SH-SY5Y (cell line): ENCODE measurements at regions not wholly inside any gene's neighbourhood (a gene's known extent, or its start where the extent isn't known, plus 50 kb on each side); places are given as distances from the start of the nearest gene placed in this dataset.

Source experiments
- GATA2 ChIP-seq: IDR thresholded peaks from 2 replicates; pipeline ENCODE4 v1.6.1; 2011; ENCODE audit warnings: mild to moderate bottlenecking, low read depth, low read length
- GATA3 ChIP-seq: IDR thresholded peaks from 2 replicates; pipeline ENCODE4 v1.6.1; 2011; ENCODE audit warnings: low read depth, mild to moderate bottlenecking, low read length, moderate library complexity

DNA sequence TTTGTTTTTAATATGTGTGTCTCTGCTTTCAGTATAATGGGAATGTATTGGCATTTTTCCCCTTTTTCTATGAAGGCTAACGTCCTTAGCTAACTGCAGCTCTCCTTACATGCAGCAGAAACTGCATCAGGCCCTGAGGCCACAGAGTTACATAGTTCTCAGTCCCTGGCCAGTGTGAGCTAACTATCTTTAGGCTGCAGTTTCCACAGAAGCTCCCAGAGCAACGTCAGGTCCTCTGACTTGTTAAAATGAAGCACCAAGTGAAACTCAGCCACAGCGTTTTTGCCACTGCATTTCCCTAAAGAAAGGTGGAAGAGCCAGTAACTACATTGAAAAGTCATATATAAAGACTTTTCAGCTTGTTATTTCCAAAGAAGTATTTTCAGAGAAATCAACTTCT, 244.7 kb downstream of the CBLN4 start:
- TF ChIP-seq GATA2 (no peak), GATA3 (no peak)

DNA sequence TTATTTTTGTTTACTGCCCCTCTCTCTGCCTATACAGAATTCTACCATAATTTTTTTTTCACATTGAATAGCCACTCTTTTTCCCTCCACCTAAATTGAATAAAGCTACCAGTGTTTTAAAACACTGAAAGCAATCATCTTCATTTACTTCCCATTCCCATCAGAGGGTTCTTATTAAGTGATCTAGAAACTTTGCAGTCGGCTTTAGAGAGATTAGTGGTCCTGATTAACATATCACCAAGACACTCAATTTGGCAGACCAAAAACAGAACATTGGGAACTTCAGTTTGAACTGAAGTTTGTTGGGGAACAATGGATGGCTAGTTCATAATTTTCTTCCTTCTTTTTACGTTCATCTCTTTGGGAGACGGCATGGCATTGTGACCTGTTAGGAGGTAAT, 249.5 kb downstream of the CBLN4 start:
- TF ChIP-seq GATA3 (no peak), GATA2 (no peak)

DNA sequence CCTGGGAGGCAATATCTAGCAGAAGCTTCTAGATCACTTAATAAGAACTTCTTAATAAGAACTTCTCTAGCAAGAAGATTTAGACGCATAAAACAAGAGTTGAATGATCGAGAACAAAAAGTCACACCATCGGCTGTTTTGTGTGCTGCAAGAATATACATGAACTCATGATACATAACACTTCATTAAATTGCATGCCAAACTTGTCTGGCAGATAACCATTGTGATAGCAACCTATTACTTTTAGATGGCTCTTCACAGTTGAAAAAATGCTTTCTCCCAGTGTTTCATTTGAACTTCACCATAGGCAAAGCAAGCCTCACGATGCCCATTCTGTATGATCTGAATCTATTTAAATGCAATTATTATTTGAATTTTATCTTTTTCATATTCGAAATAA, 249.9 kb downstream of the CBLN4 start:
- no peak for TF ChIP-seq GATA2
- TF ChIP-seq GATA3, result no peak

DNA sequence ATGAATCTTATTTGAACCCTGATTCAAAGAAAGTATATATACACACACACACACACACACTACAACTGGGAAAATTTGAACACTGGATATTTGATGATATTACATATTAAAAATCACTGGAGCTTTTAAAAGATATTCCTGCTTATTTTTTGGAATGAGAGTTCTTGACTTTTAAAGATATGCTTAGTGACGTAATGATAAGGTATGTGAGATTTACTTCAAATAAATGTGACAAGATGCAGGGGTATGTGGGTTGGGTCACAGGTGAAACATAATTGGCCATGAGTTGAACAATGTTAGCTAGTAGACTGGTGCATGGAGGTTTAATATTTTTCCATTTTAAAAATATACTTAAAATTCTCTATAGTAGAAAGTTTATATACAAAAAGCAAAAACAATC, 258.6 kb downstream of the CBLN4 start:
- TF ChIP-seq GATA3 (no peak), GATA2 (no peak)

GRCh38 chr20:55745840-55746239, 259.5 kb downstream of the CBLN4 start:
- TF ChIP-seq GATA3 (no peak), GATA2 (no peak)

DNA sequence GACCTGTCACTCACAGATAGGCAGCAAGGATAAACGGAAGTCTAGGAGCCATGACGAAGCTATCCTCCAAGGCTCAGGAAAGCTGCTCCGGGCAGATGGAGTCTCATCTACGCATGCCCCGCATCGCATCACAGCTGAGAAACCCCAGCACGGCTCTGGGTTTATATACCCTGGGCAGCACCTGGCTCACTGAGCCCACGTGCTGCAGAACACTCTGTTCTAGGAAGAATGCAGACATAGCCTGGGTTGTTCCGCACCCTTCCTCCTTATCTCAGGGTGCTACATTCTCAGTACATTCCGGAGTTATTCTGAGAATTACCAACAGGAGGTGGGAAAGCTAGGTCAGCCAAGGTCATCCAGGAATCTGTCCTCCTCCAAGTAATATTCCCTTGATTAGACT, 260.4 kb downstream of the CBLN4 start:
- TF ChIP-seq GATA2, result no peak
- no peak for TF ChIP-seq GATA3

DNA sequence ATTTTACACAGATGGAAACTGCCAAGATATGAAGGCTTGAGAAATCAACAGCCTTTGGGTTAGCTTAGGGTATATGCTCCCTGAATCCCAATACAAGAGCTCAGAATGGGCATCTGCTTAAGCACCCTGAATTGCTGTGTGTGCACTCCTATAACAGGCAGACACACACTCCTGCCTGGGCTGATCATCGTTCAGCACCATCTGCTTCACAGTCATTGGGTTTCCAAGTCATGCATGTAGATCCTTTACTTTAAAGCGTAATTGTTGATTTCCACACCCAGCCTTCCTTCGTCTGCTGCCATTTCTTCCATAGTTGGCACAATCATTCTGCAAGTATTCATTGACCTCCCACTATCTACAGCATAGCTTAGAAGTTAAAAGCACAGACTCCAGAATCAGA, 263.5 kb downstream of the CBLN4 start:
- no peak for TF ChIP-seq GATA2
- no peak for TF ChIP-seq GATA3

DNA sequence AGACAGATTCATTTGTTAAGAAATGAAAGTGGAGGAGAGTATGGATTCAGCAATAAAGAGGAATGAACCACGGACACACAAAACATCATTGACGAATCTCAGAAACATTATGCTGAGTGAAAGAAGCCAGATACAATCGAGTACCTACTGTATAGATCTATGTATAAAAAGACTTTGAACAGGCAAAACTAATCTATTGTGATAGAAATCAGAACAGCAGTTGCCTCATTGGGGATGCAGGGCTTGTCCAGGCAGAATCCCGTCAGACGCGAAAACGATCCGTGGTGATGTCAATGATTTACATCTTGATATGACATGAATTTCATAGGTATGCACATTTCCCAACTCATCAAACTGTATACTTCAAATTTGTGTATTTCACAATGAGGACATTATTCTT, 265.2 kb downstream of the CBLN4 start:
- no peak for TF ChIP-seq GATA2

- TF ChIP-seq GATA2, result no peak
- no peak for TF ChIP-seq GATA3
Observed at GRCh38 chr20:55730321-55730720, 275.0 kb downstream of the CBLN4 start.

DNA sequence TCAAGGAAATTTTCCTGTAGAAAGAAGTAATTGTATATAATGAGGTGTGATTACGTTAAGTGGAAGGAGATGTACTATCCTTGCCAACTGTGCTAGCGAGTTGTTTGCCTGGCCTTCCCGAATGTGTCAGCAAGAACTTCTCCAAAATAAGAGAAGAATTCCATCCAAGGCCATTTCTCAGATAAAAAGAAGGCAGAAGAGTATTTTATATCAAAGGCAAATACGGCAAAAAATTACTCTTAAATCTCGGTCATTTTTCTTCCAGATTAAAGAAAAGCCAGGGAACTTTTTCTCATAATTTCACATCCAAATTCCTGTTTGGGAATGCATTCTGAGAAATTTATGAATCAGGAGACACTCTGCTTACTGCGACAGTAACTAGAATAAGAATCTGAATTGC, 290.6 kb downstream of the CBLN4 start:
- no peak for TF ChIP-seq GATA2
- no peak for TF ChIP-seq GATA3

DNA sequence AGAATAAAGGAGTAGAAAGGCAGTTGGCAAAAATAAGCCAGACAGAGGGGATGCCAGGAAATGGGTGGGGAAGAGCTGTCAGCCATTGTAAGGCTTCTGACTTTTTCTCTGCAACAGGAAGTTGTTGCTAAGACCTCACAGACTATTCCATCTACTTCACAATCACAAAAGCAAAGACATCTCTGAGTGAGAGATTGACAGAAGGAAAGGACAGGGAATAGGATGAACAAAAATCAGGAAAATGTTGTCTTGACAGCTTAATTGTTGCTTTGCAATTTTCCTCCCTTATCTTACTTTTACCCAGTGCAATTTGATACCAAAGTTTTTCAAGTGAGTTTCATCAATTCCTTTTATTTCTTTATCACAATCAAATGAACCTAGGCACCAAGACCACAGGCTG, 291.2 kb downstream of the CBLN4 start:
- TF ChIP-seq GATA3 (no peak), GATA2 (no peak)

GRCh38 chr20:55704458-55704857, 300.9 kb downstream of the CBLN4 start:
- no peak for TF ChIP-seq GATA2
- TF ChIP-seq GATA3, result no peak

- TF ChIP-seq GATA2 (no peak), GATA3 (no peak)
Observed at GRCh38 chr20:55701467-55701866, 303.9 kb downstream of the CBLN4 start.

- TF ChIP-seq GATA3, result no peak
- TF ChIP-seq GATA2, result no peak
Observed at GRCh38 chr20:55696520-55696919, 308.8 kb downstream of the CBLN4 start.

GRCh38 chr20:55693641-55694040, 311.7 kb downstream of the CBLN4 start:
- TF ChIP-seq GATA2 (no peak), GATA3 (no peak)

- TF ChIP-seq GATA3 (no peak), GATA2 (no peak)
Observed at GRCh38 chr20:55685841-55686240, 319.5 kb downstream of the CBLN4 start.
